ENCODE measurements at regions not wholly inside any gene's neighbourhood (a gene's known extent, or its start where the extent isn't known, plus 50 kb on each side); places are given as distances from the start of the nearest gene placed in this dataset.

DNA sequence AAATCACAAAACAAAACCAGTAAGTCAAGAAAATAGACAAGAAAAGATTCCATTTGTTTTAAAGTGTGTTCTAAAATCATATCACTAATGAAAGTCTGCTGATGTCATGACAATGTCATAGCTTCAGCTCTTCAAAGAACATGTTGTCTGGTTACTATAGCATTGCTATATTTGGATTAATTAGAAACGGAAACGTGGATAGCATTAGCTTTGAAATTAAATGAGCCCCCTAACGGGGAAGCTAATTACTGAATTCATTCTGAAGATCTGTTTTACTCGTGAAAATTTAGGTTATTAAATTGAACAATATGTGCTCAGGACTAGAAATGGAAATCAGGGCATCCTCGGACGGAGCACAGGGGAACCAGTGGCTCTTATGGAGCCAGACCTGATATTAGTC, 316.7 kb upstream of the AGTR1 start:
- CTCF ChIA-PET = no interaction called here
- Mint-ChIP-seq H3K36me3 (ENCODE audit: low read depth) (no peaks in the 10 kb centered on the region), H3K27ac (no peak overlapping the region), H3K9me3 (no peaks in the 10 kb centered on the region), H3K27me3 (no peaks in the 10 kb centered on the region), H3K4me3 (no peak overlapping the region), H3K4me1 (no peaks in the 10 kb centered on the region)
- no peak for DNase-seq
- POLR2A ChIA-PET = interaction anchor here (1.2 kb wide), 1 partner anchor 11 kb away, joined by 3 read pairs; no protein-coding TSS in a partner anchor

DNA sequence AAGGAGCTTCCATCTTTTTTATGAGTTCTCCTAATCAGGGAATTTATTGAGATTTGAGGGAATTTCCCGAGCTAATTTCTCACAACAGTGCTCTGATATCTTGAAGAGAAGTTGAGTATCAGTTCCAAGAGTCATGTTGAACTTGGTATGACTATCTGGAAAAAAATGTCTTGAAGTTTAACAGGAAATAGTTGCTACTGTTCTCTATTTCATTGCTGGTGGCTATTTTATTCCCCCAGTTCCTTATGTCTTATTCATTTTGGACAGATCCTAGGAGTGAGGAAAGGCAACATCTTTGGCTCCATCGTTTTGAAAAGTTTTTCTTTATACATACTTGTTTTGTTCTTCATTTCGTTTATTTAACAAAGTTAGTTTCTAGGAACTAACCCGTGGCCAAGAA, 307.8 kb upstream of the AGTR1 start:
- Mint-ChIP-seq H3K36me3 (ENCODE audit: low read depth) (no peaks in the 10 kb centered on the region), H3K27ac (no peak overlapping the region), H3K4me3 (no peak overlapping the region), H3K4me1 (no peaks in the 10 kb centered on the region), H3K27me3 (no peaks in the 10 kb centered on the region), H3K9me3 (peaks cover 2% of the 10 kb centered on the region)
- DNase-seq = no peak
- ChIA-PET CTCF (no interaction called here), POLR2A (no interaction called here)

DNA sequence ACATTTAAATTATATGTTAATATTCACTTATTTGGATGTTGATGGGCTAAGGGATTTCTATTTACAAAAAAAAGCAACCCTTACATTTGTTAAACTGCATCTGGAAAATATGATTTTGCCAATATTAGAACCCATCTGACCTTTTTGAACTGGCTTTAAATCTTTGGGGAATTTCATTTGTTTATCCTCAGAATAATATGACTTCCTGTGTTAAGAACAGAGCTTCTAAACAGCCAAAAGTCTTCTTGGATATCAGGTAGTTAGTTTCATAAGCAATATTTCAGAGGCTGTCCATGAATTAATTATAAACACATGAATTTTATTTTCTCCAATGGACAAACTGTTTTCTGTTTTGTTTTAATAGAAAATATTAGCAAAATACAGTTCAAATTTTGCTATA, 301.9 kb upstream of the AGTR1 start:
- no peaks in the 10 kb centered on the region for H3K27me3 Mint-ChIP-seq
- no peak overlapping the region for H3K27ac Mint-ChIP-seq
- H3K4me3 Mint-ChIP-seq = no peak overlapping the region
- ChIA-PET CTCF (no interaction called here), POLR2A (no interaction called here)
- DNase-seq = no peak
- peaks cover 2% of the 10 kb centered on the region for H3K9me3 Mint-ChIP-seq
- no peaks in the 10 kb centered on the region for H3K4me1 Mint-ChIP-seq
- H3K36me3 Mint-ChIP-seq (ENCODE audit: low read depth) = no peaks in the 10 kb centered on the region

- POLR2A ChIA-PET = no interaction called here
- H3K9me3 Mint-ChIP-seq = no peaks in the 10 kb centered on the region
- no peak overlapping the region for H3K27ac Mint-ChIP-seq
- no peak for DNase-seq
- H3K27me3 Mint-ChIP-seq = no peaks in the 10 kb centered on the region
- CTCF ChIA-PET = no interaction called here
- no peaks in the 10 kb centered on the region for H3K36me3 Mint-ChIP-seq (ENCODE audit: low read depth)
- H3K4me3 Mint-ChIP-seq = no peak overlapping the region
- no peaks in the 10 kb centered on the region for H3K4me1 Mint-ChIP-seq
Measured at GRCh38 chr3:148400754-148401153, 296.9 kb upstream of the AGTR1 start.

GRCh38 chr3:148408667-148409066, 289.0 kb upstream of the AGTR1 start:
- Mint-ChIP-seq H3K27ac (no peak overlapping the region), H3K4me3 (no peak overlapping the region), H3K4me1 (no peaks in the 10 kb centered on the region), H3K27me3 (no peaks in the 10 kb centered on the region), H3K9me3 (peaks cover 10% of the 10 kb centered on the region), H3K36me3 (ENCODE audit: low read depth) (no peaks in the 10 kb centered on the region)
- ChIA-PET POLR2A (no interaction called here), CTCF (no interaction called here)
- DNase-seq = no peak

DNA sequence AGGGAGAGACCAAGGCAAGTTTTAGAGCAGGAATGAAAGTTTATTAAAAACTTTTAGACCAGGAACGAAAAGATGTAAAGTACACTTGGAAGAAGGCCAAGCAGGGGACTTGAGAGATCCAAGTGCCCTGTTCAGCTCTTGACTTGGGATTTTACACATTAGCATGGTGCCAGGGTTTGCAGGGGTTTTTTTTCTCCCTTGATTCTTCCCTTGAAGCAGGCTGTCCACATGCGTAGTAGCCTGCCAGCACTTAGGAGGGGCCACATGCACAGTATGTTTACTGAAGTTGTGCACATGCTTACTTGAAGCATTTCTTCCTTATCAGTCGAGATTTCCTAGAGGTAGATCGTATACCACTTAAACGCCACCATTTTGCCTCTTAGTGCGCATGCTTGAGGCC, 277.5 kb upstream of the AGTR1 start:
- CTCF ChIA-PET = no interaction called here
- DNase-seq = no peak
- no peak overlapping the region for H3K4me3 Mint-ChIP-seq
- H3K4me1 Mint-ChIP-seq = no peaks in the 10 kb centered on the region
- POLR2A ChIA-PET = no interaction called here
- H3K36me3 Mint-ChIP-seq (ENCODE audit: low read depth) = no peaks in the 10 kb centered on the region
- peaks cover 2% of the 10 kb centered on the region for H3K9me3 Mint-ChIP-seq
- no peak overlapping the region for H3K27ac Mint-ChIP-seq
- H3K27me3 Mint-ChIP-seq = no peaks in the 10 kb centered on the region

GRCh38 chr3:148428862-148429605, 268.7 kb upstream of the AGTR1 start:
- H3K27ac Mint-ChIP-seq = no peak overlapping the region
- POLR2A ChIA-PET = no interaction called here
- CTCF ChIA-PET = no interaction called here
- H3K9me3 Mint-ChIP-seq = peaks cover 1% of the 10 kb centered on the region
- no peak for DNase-seq
- H3K4me3 Mint-ChIP-seq = no peak overlapping the region
- H3K27me3 Mint-ChIP-seq = no peaks in the 10 kb centered on the region
- no peaks in the 10 kb centered on the region for H3K4me1 Mint-ChIP-seq
- H3K36me3 Mint-ChIP-seq (ENCODE audit: low read depth) = no peaks in the 10 kb centered on the region

DNA sequence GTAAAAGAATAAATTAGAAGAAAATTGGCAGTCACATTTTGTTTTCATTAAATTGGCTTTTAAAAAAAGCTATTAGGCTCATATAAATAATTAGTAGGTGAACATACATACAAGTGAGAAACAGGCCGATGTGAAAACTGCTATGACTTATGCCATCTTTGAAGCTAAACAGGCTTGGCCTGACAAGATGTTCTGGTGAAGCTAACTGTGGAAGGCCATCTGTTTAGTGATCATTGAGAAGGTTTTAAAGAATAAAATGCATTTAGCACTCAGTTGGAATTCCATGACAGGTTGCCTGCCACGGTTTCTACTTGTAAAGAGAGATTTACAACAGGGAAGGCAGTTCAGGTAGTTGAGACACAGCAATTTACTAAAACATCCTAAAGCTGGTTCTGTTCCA, 264.0 kb upstream of the AGTR1 start:
- Mint-ChIP-seq H3K27me3 (no peaks in the 10 kb centered on the region), H3K9me3 (peaks cover 1% of the 10 kb centered on the region), H3K4me3 (no peak overlapping the region), H3K4me1 (no peaks in the 10 kb centered on the region), H3K36me3 (ENCODE audit: low read depth) (no peaks in the 10 kb centered on the region), H3K27ac (no peak overlapping the region)
- POLR2A ChIA-PET = no interaction called here
- DNase-seq = no peak
- CTCF ChIA-PET = no interaction called here

- ChIA-PET POLR2A (no interaction called here), CTCF (no interaction called here)
- no peaks in the 10 kb centered on the region for H3K27me3 Mint-ChIP-seq
- no peak overlapping the region for H3K27ac Mint-ChIP-seq
- H3K4me1 Mint-ChIP-seq = no peaks in the 10 kb centered on the region
- DNase-seq = no peak
- H3K4me3 Mint-ChIP-seq = no peak overlapping the region
- no peaks in the 10 kb centered on the region for H3K36me3 Mint-ChIP-seq (ENCODE audit: low read depth)
- H3K9me3 Mint-ChIP-seq = peaks cover 1% of the 10 kb centered on the region
Measured at GRCh38 chr3:148435534-148435933, 262.2 kb upstream of the AGTR1 start.

- no peaks in the 10 kb centered on the region for H3K4me1 Mint-ChIP-seq
- H3K27ac Mint-ChIP-seq = no peak overlapping the region
- no peak for DNase-seq
- no peaks in the 10 kb centered on the region for H3K27me3 Mint-ChIP-seq
- ChIA-PET CTCF (no interaction called here), POLR2A (no interaction called here)
- no peak overlapping the region for H3K4me3 Mint-ChIP-seq
- no peaks in the 10 kb centered on the region for H3K9me3 Mint-ChIP-seq
- H3K36me3 Mint-ChIP-seq (ENCODE audit: low read depth) = no peaks in the 10 kb centered on the region
Measured at GRCh38 chr3:148439254-148439822, 258.4 kb upstream of the AGTR1 start.

GRCh38 chr3:148441191-148441590, 256.5 kb upstream of the AGTR1 start:
- no peaks in the 10 kb centered on the region for H3K9me3 Mint-ChIP-seq
- DNase-seq = no peak
- H3K4me3 Mint-ChIP-seq = no peak overlapping the region
- ChIA-PET CTCF (no interaction called here), POLR2A (no interaction called here)
- no peaks in the 10 kb centered on the region for H3K27me3 Mint-ChIP-seq
- no peak overlapping the region for H3K27ac Mint-ChIP-seq
- H3K4me1 Mint-ChIP-seq = no peaks in the 10 kb centered on the region
- no peaks in the 10 kb centered on the region for H3K36me3 Mint-ChIP-seq (ENCODE audit: low read depth)

DNA sequence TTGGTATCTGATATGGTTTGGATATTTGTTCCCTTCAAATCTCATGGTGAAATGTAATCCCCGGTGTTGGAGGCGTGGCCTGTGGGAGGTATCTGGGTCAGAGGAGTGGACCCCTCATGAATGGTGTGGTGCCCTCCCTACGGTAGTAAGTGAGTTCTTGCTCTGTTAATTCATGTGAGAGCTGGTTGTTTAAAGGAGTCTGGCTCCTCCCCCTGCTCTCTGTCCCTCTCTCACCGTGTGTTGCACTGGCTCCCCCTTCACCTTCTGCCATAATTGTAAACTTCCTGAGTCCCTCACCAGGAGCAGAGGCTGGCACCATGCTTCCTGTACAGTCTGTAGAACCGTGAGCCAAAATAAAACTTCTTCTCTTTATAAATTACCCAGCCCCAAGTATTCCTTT, 246.9 kb upstream of the AGTR1 start:
- DNase-seq = no peak
- POLR2A ChIA-PET = no interaction called here
- Mint-ChIP-seq H3K27me3 (no peaks in the 10 kb centered on the region), H3K36me3 (ENCODE audit: low read depth) (no peaks in the 10 kb centered on the region), H3K27ac (no peak overlapping the region), H3K9me3 (peaks cover 2% of the 10 kb centered on the region), H3K4me1 (no peaks in the 10 kb centered on the region), H3K4me3 (no peak overlapping the region)
- CTCF ChIA-PET = no interaction called here

DNA sequence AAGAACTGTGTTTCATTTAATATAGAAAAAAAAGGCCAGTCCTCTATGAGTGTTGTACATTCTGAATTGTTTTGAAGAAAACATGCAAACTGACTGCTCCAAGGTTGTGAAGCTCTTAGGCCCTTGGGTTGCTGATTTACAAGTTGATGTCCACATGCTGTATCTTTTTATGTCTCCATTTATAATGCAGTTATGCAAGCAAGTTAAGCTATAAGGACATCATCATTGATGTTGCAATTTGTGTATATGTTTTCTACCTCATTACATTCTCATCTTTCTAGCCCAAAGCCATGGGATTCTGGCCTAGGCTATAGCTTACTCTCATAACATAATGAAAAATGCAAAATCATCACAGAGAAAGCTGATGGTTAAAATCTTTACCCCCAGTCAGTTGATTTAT, 245.7 kb upstream of the AGTR1 start:
- Mint-ChIP-seq H3K4me3 (no peak overlapping the region), H3K27ac (no peak overlapping the region), H3K27me3 (no peaks in the 10 kb centered on the region), H3K4me1 (no peaks in the 10 kb centered on the region), H3K36me3 (ENCODE audit: low read depth) (no peaks in the 10 kb centered on the region), H3K9me3 (peaks cover 2% of the 10 kb centered on the region)
- CTCF ChIA-PET = no interaction called here
- POLR2A ChIA-PET = no interaction called here
- DNase-seq = no peak

DNA sequence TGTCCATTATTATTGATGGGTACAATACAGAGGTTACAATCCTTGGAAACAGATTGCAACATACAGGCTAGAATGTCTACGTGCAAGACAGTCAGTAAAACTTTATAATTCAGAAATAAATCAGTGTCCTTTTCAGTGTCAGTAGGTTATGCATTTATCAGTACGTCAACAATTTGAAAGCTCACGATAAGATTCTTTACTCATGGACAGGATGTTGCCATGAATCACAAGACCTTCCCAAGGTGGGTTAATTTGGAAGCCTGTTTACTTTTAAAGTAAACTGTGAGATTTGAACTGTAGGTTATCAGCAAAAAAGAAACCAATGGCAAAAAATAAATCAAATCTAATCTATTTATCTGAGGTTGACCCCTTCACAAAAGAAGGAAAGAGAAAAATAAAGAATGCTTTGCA, 243.9 kb upstream of the AGTR1 start:
- no peak for DNase-seq
- POLR2A ChIA-PET = no interaction called here
- Mint-ChIP-seq H3K36me3 (ENCODE audit: low read depth) (no peaks in the 10 kb centered on the region), H3K9me3 (no peaks in the 10 kb centered on the region), H3K4me3 (no peak overlapping the region), H3K27ac (no peak overlapping the region), H3K4me1 (no peaks in the 10 kb centered on the region), H3K27me3 (no peaks in the 10 kb centered on the region)
- CTCF ChIA-PET = no interaction called here

Measured in activated CD4-positive, alpha-beta memory T cell treated with anti-CD3 and anti-CD28 coated beads, Interleukin-2, amount 10 ng/mL, durations not matched to agents 7 days and 5 days (primary cell).